Spleen (tissue), 11 donors: ENCODE measurements at regions not wholly inside any gene's neighbourhood (a gene's known extent, or its start where the extent isn't known, plus 50 kb on each side); places are given as distances from the start of the nearest gene placed in this dataset.

Experiments used
- DNase-seq: peaks from one replicate; pipeline ENCODE4 v3.0.0-alpha.2; 2020
- H3K27ac ChIP-seq, 8 donors: fragments of 200-600 bp; sonication (generic) in 7 of 8; 1 replicate in 4 of 8; 2 replicates in 4 of 8; pipeline versions ENCODE4 v1.5.0 to v1.8.0; 2016 to 2021; ENCODE audit warnings: inconsistent platforms in 4 of 8, mild to moderate bottlenecking in 4 of 8, moderate library complexity in 1 of 8
- H3K27me3 ChIP-seq, 7 donors: fragments of 200-600 bp; sonication (generic) in 6 of 7; replicated peaks in 1 of 7; 1 replicate in 4 of 7; 2 replicates in 3 of 7; pipeline versions ENCODE4 v1.5.0 to v1.8.0; 2016 to 2021; ENCODE audit warnings: inconsistent platforms in 3 of 7, mild to moderate bottlenecking in 1 of 7
- H3K36me3 ChIP-seq, 6 donors: fragments of 200-600 bp; sonication (generic) in 5 of 6; 1 replicate in 4 of 6; 2 replicates in 2 of 6; pipeline versions ENCODE4 v1.5.0 to v1.8.0; 2016 to 2021; ENCODE audit warnings: inconsistent platforms in 2 of 6
- H3K4me1 ChIP-seq, 6 donors: fragments of 200-600 bp; sonication (generic) in 5 of 6; 1 replicate in 3 of 6; 2 replicates in 3 of 6; pipeline versions ENCODE4 v1.5.0 to v1.8.0; 2016 to 2021; ENCODE audit warnings: inconsistent platforms in 3 of 6
- H3K4me3 ChIP-seq, 8 donors: fragments of 200-600 bp; sonication (generic) in 7 of 8; 1 replicate in 4 of 8; 2 replicates in 4 of 8; pipeline versions ENCODE4 v1.5.0 to v1.8.0; 2016 to 2021; ENCODE audit warnings: inconsistent platforms in 4 of 8, mild to moderate bottlenecking in 4 of 8, moderate library complexity in 2 of 8
- H3K9me3 ChIP-seq, 8 donors: fragments of 200-600 bp; sonication (generic) in 7 of 8; 1 replicate in 4 of 8; 2 replicates in 4 of 8; pipeline versions ENCODE4 v1.5.0 to v1.8.0; 2016 to 2021; ENCODE audit warnings: inconsistent platforms in 4 of 8
- POLR2A ChIP-seq, 3 donors: fragments of 450-650 bp; IDR thresholded peaks; one replicate each; pipeline ENCODE4 v1.5.1; 2017; ENCODE audit warnings: antibody characterized with exemption in 3 of 3, mild to moderate bottlenecking in 1 of 3
- POLR2AphosphoS5 ChIP-seq, 3 donors: sonication (generic); formaldehyde crosslinking; IDR thresholded peaks; one replicate each; pipeline ENCODE4 v1.5.1; 2017; ENCODE audit warnings: antibody characterized with exemption in 3 of 3
- WGBS, 5 donors: extraction: QIAGEN DNeasy Blood & Tissue Kit in 3 of 5; methylation state at CpG; one replicate each; pipeline versions ENCODE4 v1.1.5 to v1.1.7; 2013 to 2018; 5-methylcytosine and 5-hydroxymethylcytosine counted together
- intact Hi-C: fragments of 100-400 bp; cut with DNase I; formaldehyde crosslinking; loops from one replicate; pipeline ENCODE4 v1.15.0; 2023; ENCODE audit warnings: low total_unique reads
- TF ChIP-seq, protein P1 (sequence below), 11 experiments: fragments of 200-600 bp in 7 of 11; fragments of 450-650 bp in 4 of 11; sonication (generic) in 4 of 11; IDR thresholded peaks in 8 of 11; conservative IDR thresholded peaks in 3 of 11; 1 replicate in 7 of 11; 2 replicates in 4 of 11; pipeline versions ENCODE4 v1.4.0 to v1.8.0; 2016 to 2021; ENCODE audit warnings: antibody characterized with exemption in 11 of 11, inconsistent platforms in 4 of 11, mild to moderate bottlenecking in 1 of 11
- donor health status: healthy with polysubstance abuse.
- donor health status: DM: no; HTN: no; CAD: no; lungs with moderate emphysema.
- donor health status: DM: no; HTN: no; CAD: no.
- donor health status: Bipolar disorder and iron deficiency.
- donor health status: healthy.
- donor health status: DM: no; HTN: no; CAD: no.
- donor health status: DM: yes; HTN: yes; CAD: no.

DNA sequence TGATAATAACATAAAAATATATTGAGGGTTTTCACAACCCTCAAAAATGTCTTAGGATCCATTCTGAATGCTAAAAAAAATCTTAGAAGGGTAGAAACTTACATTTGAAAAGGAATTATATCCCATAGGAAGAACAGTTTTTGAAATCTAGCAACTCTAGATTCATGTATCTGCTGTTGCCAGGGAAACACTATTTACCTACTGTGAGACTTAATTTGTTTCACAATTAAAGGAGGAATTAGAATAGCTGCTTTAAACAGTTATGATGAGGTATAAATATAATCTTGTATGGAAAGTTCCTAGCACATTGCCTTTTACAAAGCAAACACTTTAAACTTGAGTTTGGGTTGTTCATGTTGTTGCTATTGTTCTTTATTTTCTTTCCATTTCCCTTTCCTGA, 988.2 kb downstream of the SUCLG1 start:
- intact Hi-C loops, result no loop called here
- Histone ChIP-seq H3K9me3 (peaks cover 0 to 9% (median 0%) of the 10 kb centered on the region in 8 donors), H3K4me3 (no peak overlapping the region), H3K4me1 (no peaks in the 10 kb centered on the region), H3K36me3 (no peaks in the 10 kb centered on the region), H3K27ac (no peak overlapping the region), H3K27me3 (no peaks in the 10 kb centered on the region)
- TF ChIP-seq POLR2A (IDR thresholded peaks at IDR 0.05), result no peak
- no peak for TF ChIP-seq POLR2AphosphoS5 (IDR thresholded peaks at IDR 0.05)
- TF ChIP-seq, protein P1, sequence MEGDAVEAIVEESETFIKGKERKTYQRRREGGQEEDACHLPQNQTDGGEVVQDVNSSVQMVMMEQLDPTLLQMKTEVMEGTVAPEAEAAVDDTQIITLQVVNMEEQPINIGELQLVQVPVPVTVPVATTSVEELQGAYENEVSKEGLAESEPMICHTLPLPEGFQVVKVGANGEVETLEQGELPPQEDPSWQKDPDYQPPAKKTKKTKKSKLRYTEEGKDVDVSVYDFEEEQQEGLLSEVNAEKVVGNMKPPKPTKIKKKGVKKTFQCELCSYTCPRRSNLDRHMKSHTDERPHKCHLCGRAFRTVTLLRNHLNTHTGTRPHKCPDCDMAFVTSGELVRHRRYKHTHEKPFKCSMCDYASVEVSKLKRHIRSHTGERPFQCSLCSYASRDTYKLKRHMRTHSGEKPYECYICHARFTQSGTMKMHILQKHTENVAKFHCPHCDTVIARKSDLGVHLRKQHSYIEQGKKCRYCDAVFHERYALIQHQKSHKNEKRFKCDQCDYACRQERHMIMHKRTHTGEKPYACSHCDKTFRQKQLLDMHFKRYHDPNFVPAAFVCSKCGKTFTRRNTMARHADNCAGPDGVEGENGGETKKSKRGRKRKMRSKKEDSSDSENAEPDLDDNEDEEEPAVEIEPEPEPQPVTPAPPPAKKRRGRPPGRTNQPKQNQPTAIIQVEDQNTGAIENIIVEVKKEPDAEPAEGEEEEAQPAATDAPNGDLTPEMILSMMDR (IDR thresholded peaks at IDR 0.05 in 8 of 11, conservative IDR thresholded peaks at IDR 0.05 in 3 of 11), result no peak
- no peak for DNase-seq

DNA sequence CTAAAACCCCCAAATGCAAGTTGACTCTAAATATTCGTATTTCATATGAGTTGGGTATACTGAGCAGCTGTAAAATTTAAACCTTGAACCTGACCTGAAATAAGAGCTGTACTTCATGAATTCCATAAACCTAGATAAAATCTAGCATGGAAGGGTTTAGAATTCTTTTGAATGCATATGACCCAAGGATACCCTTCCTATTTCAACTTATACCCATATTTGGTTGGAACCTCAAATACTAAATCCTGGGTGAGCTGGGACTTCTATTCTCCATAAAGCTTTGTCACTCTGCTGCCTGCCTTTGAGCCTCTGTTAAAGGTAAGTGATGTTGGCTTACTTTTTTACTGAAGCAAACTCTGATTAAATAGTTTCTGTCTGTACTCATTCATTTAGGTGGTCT, 994.6 kb downstream of the SUCLG1 start:
- intact Hi-C loops, result no loop called here
- TF ChIP-seq POLR2A (IDR thresholded peaks at IDR 0.05) (no peak), POLR2AphosphoS5 (IDR thresholded peaks at IDR 0.05) (no peak)
- TF ChIP-seq, protein P1 (IDR thresholded peaks at IDR 0.05 in 8 of 11, conservative IDR thresholded peaks at IDR 0.05 in 3 of 11), result no peak
- H3K4me3 ChIP-seq, result no peak overlapping the region
- no peaks in the 10 kb centered on the region for H3K27me3 ChIP-seq
- no peaks in the 10 kb centered on the region for H3K4me1 ChIP-seq
- H3K9me3 ChIP-seq, result no peaks in the 10 kb centered on the region
- no peak for DNase-seq
- 65 to 80% (median 77%) methylated on average over 1 of the region's 1 CpG for WGBS, 5 donors
- no peaks in the 10 kb centered on the region for H3K36me3 ChIP-seq
- no peak overlapping the region for H3K27ac ChIP-seq

DNA sequence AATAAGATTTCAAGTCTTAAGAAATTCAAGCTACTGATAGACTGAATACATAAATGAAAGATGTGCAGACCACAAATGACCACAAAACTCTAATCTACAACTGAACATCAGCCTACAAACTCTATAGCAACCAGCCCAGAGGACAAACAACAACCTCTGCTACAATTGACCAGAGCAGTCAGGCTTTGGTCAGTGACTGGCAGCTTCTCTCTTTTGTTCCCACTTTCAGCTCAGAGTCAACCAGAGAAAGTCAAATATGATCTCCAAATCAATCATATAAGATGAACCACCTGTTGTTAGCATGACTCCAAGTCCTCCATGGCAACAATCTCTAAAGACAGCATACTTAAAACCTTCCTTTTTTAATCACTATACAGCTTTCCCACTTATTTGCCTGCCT, 996.2 kb downstream of the SUCLG1 start:
- no peak overlapping the region for H3K4me3 ChIP-seq
- no peaks in the 10 kb centered on the region for H3K27me3 ChIP-seq
- DNase-seq, result no peak
- intact Hi-C loops, result no loop called here
- H3K27ac ChIP-seq, result no peak overlapping the region
- no peaks in the 10 kb centered on the region for H3K9me3 ChIP-seq
- TF ChIP-seq POLR2A (IDR thresholded peaks at IDR 0.05) (no peak), POLR2AphosphoS5 (IDR thresholded peaks at IDR 0.05) (no peak)
- TF ChIP-seq, protein P1 (IDR thresholded peaks at IDR 0.05 in 8 of 11, conservative IDR thresholded peaks at IDR 0.05 in 3 of 11), result no peak
- H3K4me1 ChIP-seq, result no peaks in the 10 kb centered on the region
- no peaks in the 10 kb centered on the region for H3K36me3 ChIP-seq

DNA sequence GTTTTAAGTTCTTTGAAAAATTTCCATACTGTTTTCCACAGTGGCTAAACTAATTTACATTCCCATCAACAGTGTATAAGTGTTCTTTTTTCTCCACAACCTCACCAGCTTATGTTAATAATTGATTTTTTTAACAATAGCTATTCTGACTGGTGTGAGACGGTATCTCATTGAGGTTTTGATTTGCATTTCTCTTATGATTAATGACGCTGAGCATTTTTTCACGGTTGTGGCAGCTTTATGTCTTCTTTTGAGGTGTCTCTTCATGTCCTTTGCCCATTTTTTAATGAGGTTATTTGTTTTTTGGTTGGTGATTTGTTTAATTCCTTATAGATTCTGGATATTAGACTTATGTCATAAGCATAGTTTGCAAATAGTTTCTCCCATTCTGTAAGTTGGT, 997.9 kb downstream of the SUCLG1 start:
- H3K4me3 ChIP-seq, result no peak overlapping the region
- no peaks in the 10 kb centered on the region for H3K9me3 ChIP-seq
- H3K36me3 ChIP-seq, result no peaks in the 10 kb centered on the region
- intact Hi-C loops, result no loop called here
- no peaks in the 10 kb centered on the region for H3K27me3 ChIP-seq
- no peak for DNase-seq
- H3K4me1 ChIP-seq, result no peaks in the 10 kb centered on the region
- 84 to 92% (median 90%) methylated on average over 3 of the region's 3 CpGs for WGBS, 5 donors
- no peak overlapping the region for H3K27ac ChIP-seq
- TF ChIP-seq POLR2A (IDR thresholded peaks at IDR 0.05), result no peak
- no peak for TF ChIP-seq POLR2AphosphoS5 (IDR thresholded peaks at IDR 0.05)
- TF ChIP-seq, protein P1 (IDR thresholded peaks at IDR 0.05 in 8 of 11, conservative IDR thresholded peaks at IDR 0.05 in 3 of 11), result no peak
